Suprapubic skin (tissue), 4 donors: ENCODE measurements at regions not wholly inside any gene's neighbourhood (a gene's known extent, or its start where the extent isn't known, plus 50 kb on each side); places are given as distances from the start of the nearest gene placed in this dataset.
"Not testable (repeated sequence)": the region's sequence is repeated elsewhere in the genome, so short reads cannot be mapped to it uniquely, and the experiment has no call there.

Source experiments
- DNase-seq, 2 donors: peaks; one replicate each; pipeline ENCODE4 v3.0.0-alpha.2; 2019; ENCODE audit warnings: low spot score in 2 of 2
- H3K27ac ChIP-seq: fragments of 200-600 bp; sonication (generic); one replicate; pipeline ENCODE4 v1.5.1; 2019
- H3K27me3 ChIP-seq: fragments of 200-600 bp; sonication (generic); one replicate; pipeline ENCODE4 v1.5.1; 2019
- H3K36me3 ChIP-seq: fragments of 200-600 bp; sonication (generic); one replicate; pipeline ENCODE4 v1.5.1; 2019
- H3K4me1 ChIP-seq: fragments of 200-600 bp; sonication (generic); one replicate; pipeline ENCODE4 v1.5.1; 2019
- H3K4me3 ChIP-seq: fragments of 200-600 bp; sonication (generic); one replicate; pipeline ENCODE4 v1.5.1; 2019; ENCODE audit warnings: mild to moderate bottlenecking
- H3K9me3 ChIP-seq: fragments of 200-600 bp; sonication (generic); one replicate; pipeline ENCODE4 v1.5.1; 2019
- EP300 ChIP-seq: sonication (generic); formaldehyde crosslinking; IDR thresholded peaks from one replicate; pipeline ENCODE4 v1.6.1; 2017; ENCODE audit warnings: antibody characterized with exemption
- POLR2A ChIP-seq, 2 donors: fragments of 450-650 bp; IDR thresholded peaks; one replicate each; pipeline ENCODE4 v1.6.1; 2017; ENCODE audit warnings: antibody characterized with exemption in 2 of 2, mild to moderate bottlenecking in 2 of 2, moderate library complexity in 2 of 2
- POLR2AphosphoS5 ChIP-seq, 3 donors: sonication (generic); formaldehyde crosslinking; IDR thresholded peaks; one replicate each; pipeline ENCODE4 v1.6.1; 2017; ENCODE audit warnings: antibody characterized with exemption in 3 of 3
- WGBS: methylation state at CpG from one replicate; pipeline ENCODE4 v1.1.5; 2018; 5-methylcytosine and 5-hydroxymethylcytosine counted together
- TF ChIP-seq, protein P1 (sequence below), 2 donors: fragments of 200-600 bp in 1 of 2; fragments of 450-650 bp in 1 of 2; sonication (generic) in 1 of 2; IDR thresholded peaks; one replicate each; pipeline ENCODE4 v1.5.1; 2016 to 2019; ENCODE audit warnings: antibody characterized with exemption in 2 of 2, mild to moderate bottlenecking in 1 of 2, moderate library complexity in 1 of 2

DNA sequence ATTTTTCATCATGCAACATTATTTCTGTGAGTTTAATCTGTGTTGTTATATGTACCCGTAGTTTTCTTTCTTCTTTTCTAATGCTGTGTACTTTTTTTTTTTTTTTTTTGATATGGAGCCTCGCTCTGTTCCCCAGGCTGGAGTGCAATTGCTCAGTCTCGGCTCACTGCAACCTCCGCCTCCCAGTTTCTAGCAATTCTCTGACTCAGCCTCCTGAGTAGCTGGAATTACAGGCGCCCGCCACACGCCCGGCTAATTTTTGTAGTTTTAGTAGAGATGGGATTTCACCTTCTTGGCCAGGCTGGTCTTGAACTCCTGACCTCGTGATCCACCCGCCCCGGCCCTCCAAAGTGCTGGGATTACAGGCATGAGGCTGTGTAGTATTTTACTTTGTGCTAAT, 155.4 kb downstream of the GALR1 start:
- no peak for DNase-seq
- TF ChIP-seq POLR2AphosphoS5 (IDR thresholded peaks at IDR 0.05), result no peak
- TF ChIP-seq EP300, result no peak
- no peak for TF ChIP-seq POLR2A (IDR thresholded peaks at IDR 0.05)
- TF ChIP-seq, protein P1, sequence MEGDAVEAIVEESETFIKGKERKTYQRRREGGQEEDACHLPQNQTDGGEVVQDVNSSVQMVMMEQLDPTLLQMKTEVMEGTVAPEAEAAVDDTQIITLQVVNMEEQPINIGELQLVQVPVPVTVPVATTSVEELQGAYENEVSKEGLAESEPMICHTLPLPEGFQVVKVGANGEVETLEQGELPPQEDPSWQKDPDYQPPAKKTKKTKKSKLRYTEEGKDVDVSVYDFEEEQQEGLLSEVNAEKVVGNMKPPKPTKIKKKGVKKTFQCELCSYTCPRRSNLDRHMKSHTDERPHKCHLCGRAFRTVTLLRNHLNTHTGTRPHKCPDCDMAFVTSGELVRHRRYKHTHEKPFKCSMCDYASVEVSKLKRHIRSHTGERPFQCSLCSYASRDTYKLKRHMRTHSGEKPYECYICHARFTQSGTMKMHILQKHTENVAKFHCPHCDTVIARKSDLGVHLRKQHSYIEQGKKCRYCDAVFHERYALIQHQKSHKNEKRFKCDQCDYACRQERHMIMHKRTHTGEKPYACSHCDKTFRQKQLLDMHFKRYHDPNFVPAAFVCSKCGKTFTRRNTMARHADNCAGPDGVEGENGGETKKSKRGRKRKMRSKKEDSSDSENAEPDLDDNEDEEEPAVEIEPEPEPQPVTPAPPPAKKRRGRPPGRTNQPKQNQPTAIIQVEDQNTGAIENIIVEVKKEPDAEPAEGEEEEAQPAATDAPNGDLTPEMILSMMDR (IDR thresholded peaks at IDR 0.05), result no peak
- Histone ChIP-seq H3K27ac (no peak overlapping the region), H3K36me3 (no peaks in the 10 kb centered on the region), H3K4me1 (no peaks in the 10 kb centered on the region), H3K27me3 (no peaks in the 10 kb centered on the region), H3K9me3 (no peaks in the 10 kb centered on the region), H3K4me3 (no peak overlapping the region)
- 88% methylated on average over 11 of the region's 11 CpGs for WGBS

DNA sequence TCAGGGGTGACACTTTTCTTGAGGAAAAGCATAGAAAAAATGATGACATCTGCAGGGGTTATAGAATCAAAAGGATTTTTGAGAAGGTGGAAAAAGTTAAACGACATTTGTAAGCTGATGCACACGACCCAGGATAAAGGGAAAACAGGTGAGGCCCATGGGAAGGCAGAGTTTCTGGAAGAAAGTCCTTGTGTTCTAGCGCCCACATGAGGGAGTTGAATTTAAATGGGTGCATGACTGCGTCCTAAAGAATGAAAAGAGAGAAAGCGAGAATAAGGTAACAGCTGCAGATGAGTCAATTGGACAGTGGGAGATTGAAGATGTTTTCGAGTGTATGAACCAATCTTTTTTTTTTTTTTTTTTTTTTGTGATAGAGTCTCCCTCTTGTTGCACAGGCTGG, 158.1 kb downstream of the GALR1 start:
- no peak for DNase-seq
- WGBS, result 67% methylated on average over 6 of the region's 6 CpGs
- Histone ChIP-seq H3K9me3 (no peaks in the 10 kb centered on the region), H3K4me1 (no peaks in the 10 kb centered on the region), H3K27ac (no peak overlapping the region), H3K27me3 (no peaks in the 10 kb centered on the region), H3K36me3 (no peaks in the 10 kb centered on the region), H3K4me3 (no peak overlapping the region)
- TF ChIP-seq POLR2AphosphoS5 (IDR thresholded peaks at IDR 0.05) (no peak), EP300 (no peak), POLR2A (IDR thresholded peaks at IDR 0.05) (no peak)
- TF ChIP-seq, protein P1 (IDR thresholded peaks at IDR 0.05), result no peak

DNA sequence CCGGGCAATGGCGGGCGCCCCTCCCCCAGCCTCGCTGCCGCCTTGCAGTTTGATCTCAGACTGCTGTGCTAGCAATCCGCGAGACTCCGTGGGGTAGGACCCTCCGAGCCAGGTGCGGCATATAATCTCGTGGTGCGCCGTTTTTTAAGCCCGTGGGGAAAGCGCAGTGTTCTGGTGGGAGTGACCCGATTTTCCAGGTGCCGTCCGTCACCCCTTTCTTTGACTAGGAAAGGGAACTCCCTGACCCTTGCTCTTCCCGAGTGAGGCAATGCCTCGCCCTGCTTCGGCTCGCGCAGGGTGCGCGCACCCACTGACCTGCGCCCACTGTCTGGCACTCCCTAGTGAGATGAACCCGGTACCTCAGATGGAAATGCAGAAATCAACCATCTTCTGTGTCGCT, 171.9 kb downstream of the GALR1 start:
- H3K27ac ChIP-seq, H3K36me3 ChIP-seq, H3K4me1 ChIP-seq, H3K9me3 ChIP-seq, H3K4me3 ChIP-seq, DNase-seq, H3K27me3 ChIP-seq: not testable (repeated sequence)
- WGBS, result 92% methylated on average over 23 of the region's 28 CpGs

DNA sequence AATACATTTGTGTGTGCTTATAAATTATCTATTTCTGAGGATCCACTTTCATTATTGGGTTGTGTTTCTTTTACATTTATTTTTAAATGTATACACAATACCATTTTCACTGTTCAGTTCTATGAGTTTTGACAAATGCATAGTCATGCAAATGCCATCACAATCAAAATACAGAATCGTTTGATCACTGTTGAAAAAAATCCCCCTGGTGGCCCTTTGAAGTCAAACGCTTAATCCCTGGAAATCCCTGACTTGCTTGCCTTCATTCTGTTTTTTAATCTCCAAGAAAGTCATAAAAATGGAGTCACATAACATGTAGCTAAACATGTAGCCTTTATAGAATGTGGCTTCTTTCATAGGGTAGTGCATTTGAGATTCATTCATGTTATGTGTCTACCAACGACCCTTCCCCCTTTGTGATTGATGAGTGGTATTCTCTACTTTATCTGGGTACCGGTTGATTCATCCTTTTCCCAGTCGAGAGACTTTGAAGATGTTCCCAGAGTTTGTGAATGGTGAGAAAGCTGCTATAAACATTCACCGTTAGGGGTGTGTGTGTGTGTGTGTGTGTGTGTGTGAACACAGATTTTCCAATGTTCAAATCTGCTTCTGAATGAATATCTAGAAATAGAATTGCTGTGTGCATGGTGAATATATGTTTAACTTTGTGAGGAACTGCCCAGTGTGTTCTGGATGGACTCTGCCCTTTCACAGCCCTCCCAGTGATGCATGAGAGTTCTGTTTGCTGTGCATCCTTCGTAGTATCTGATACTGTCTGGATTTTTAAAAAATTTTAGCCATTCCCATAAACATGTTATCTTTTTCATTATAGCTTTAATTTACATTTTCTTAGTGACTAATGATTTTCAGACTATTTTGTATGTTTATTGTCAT, 173.6 kb downstream of the GALR1 start:
- WGBS, result 57% methylated on average over 7 of the region's 7 CpGs
- no peak overlapping the region for H3K4me3 ChIP-seq
- no peaks in the 10 kb centered on the region for H3K36me3 ChIP-seq
- H3K27me3 ChIP-seq, result no peaks in the 10 kb centered on the region
- no peak for DNase-seq
- H3K27ac ChIP-seq, result no peak overlapping the region
- H3K4me1 ChIP-seq, result no peaks in the 10 kb centered on the region
- no peaks in the 10 kb centered on the region for H3K9me3 ChIP-seq
- TF ChIP-seq POLR2A (IDR thresholded peaks at IDR 0.05), result no peak
- no peak for TF ChIP-seq POLR2AphosphoS5 (IDR thresholded peaks at IDR 0.05)
- TF ChIP-seq EP300, result no peak

DNA sequence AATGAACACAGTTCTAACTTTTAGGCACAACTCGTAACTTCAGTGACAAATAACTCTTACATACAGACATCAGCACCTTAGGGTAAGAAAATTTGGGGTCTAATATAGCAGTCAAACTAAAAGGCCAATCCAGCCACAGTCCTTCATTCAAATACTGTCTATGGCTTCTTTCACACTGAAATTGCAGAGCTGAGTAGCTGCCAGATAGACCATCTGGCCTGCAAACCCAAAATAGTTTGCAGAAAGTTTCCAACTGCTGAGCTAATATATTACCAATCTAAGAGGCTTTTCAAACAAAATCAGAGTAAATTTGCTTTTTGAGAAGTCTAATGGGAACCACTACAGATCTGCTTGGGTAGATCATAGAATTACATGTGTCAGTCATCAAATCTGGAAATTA, 183.4 kb downstream of the GALR1 start:
- Histone ChIP-seq H3K9me3 (no peaks in the 10 kb centered on the region), H3K4me3 (no peak overlapping the region), H3K36me3 (no peaks in the 10 kb centered on the region), H3K27me3 (no peaks in the 10 kb centered on the region), H3K4me1 (no peaks in the 10 kb centered on the region), H3K27ac (no peak overlapping the region)
- TF ChIP-seq EP300 (no peak), POLR2AphosphoS5 (IDR thresholded peaks at IDR 0.05) (no peak), POLR2A (IDR thresholded peaks at IDR 0.05) (no peak)
- TF ChIP-seq, protein P1 (IDR thresholded peaks at IDR 0.05), result no peak
- DNase-seq, result no peak
- WGBS, result 66% methylated on average over 1 of the region's 1 CpG

DNA sequence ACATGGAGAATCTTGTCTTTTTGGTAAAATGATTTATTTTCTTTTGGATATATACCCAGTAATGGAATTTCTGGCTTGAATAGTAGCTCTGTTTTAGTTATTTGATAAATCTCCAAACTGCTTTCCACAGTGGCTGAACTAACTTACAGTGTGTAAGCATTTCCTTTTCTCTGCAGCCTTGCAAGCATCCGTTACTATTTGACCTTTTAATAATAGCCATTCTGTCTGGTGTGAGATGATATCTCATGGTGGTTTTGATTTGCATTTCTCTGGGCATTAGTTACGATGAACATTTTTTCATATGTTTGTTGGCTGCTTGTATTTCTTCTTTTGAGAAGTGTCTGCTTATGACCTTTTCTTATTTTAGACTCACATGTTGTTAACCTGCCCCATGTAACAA, 190.2 kb downstream of the GALR1 start:
- Histone ChIP-seq H3K4me3 (no peak overlapping the region), H3K27ac (no peak overlapping the region)
- WGBS, result 66% methylated on average over 2 of the region's 2 CpGs

More for the DNA sequence above, 190.2 kb downstream of the GALR1 start:
- Histone ChIP-seq H3K9me3 (no peaks in the 10 kb centered on the region), H3K36me3 (no peaks in the 10 kb centered on the region), H3K4me1 (no peaks in the 10 kb centered on the region), H3K27me3 (no peaks in the 10 kb centered on the region)
- no peak for TF ChIP-seq EP300
- TF ChIP-seq POLR2A (IDR thresholded peaks at IDR 0.05), result no peak
- TF ChIP-seq POLR2AphosphoS5 (IDR thresholded peaks at IDR 0.05), result no peak
- TF ChIP-seq, protein P1 (IDR thresholded peaks at IDR 0.05), result no peak
- DNase-seq, result no peak
